Fibroblast of the conjunctiva (primary cell): ENCODE measurements at regions not wholly inside any gene's neighbourhood (a gene's known extent, or its start where the extent isn't known, plus 50 kb on each side); places are given as distances from the start of the nearest gene placed in this dataset.

ENCODE experiments used
- DNase-seq: peaks from one replicate; pipeline ENCODE4 v3.0.0-alpha.2; 2010; ENCODE audit warnings: low read depth

- no peak for DNase-seq
These were observed 99.7 kb upstream of the LRRC3B start for GRCh38 chr3:26522919-26523318.

DNA sequence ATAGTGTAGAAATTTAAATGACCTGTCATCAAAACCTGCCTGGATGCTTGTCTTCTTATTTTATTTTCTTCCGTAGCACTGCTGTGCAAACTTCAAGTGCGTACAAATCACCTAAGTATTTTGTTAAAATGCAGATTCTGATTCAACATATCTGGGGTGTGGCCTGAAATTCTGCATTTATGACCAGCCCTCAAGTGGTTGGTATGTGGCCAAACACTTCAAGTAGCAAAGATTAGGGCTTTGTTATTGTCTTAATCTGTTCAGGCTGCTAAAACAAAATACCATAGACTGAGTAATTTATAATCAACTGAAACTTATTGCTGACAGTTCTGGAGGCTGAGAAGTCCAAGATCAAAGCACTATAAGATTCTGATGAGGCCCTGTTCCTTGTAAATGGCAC is 97.6 kb upstream of the LRRC3B start:
- no peak for DNase-seq

- DNase-seq = no peak
These were observed 87.4 kb upstream of the LRRC3B start for GRCh38 chr3:26535151-26535550.

DNA sequence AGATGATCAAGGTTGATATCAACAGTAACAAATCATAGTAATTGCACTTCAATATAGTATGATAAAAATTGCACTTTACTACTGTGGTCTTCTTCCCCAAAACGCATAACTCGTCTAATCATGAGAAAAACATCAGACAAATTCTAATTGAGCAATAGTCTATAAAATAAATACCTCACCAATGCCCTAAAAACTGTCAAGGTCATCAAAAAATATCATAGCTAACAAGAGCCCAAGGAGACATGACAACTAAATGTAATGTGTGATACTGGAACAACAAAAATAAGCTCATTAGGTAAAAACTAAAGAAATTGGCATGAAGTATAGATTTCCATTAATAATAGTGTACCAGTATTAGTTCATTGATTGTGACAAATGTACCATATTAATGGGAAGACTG is 85.6 kb upstream of the LRRC3B start:
- no peak for DNase-seq

DNA sequence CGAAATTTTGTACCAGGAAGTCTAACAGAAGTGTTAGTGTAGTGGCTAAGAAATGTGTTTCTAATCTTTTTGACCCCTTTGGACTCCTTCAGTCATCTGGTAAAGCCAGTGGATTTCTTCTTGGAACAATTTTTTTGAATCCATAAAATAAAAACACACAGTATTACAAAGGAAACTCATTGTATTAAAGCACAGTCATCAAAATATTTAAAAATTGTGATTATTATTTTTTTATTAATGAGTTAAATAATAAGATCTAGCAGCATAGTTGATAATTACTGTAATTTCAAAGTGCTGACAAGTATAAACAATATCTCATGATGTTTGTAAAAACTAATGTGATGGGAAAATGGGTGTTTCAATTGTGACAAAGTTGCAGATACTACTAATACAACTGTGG is 72.2 kb upstream of the LRRC3B start:
- DNase-seq = no peak

- no peak for DNase-seq
These were observed 65.9 kb upstream of the LRRC3B start for GRCh38 chr3:26556637-26557036.

- DNase-seq = no peak
These were observed 64.3 kb upstream of the LRRC3B start for GRCh38 chr3:26558257-26558656.

DNA sequence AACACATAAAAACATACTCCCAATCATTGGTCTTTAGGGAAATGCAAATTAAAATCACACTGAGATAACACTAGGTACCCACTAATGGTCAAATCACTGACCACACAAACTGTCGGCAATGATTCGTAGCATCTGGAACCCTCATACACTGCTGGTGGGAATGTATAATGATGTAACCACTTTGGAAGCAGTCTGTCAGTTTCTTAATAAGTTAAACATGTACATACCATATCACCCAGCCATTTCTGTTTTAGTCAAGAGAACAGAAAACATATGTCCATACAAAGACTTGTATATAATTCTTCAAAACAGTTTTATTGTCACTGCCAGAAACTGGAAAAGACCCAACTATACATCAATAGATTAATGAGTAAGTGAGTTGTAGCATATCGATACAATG is 63.3 kb upstream of the LRRC3B start:
- no peak for DNase-seq

GRCh38 chr3:26560081-26560480 is 62.5 kb upstream of the LRRC3B start:
- DNase-seq = no peak

- DNase-seq = no peak
These were observed 60.4 kb upstream of the LRRC3B start for GRCh38 chr3:26562021-26562768.
